Immature natural killer cell (primary cell): ENCODE measurements at regions not wholly inside any gene's neighbourhood (a gene's known extent, or its start where the extent isn't known, plus 50 kb on each side); places are given as distances from the start of the nearest gene placed in this dataset.
A peak's percentile ranks its signal among the peaks of the same experiment; 100 is the strongest.

Experiments
- DNase-seq, 3 donors: peaks; one replicate each; pipeline ENCODE4 v3.0.0; 2022; ENCODE audit warnings: mixed read lengths in 1 of 3
- H3K27ac Mint-ChIP-seq, 6 donors: one replicate each; pipeline ENCODE4 v1.8.0; 2020; ENCODE audit warnings: mixed read lengths in 6 of 6, mild to moderate bottlenecking in 5 of 6, inconsistent platforms in 4 of 6, moderate library complexity in 3 of 6
- H3K27me3 Mint-ChIP-seq, 3 donors: one replicate each; pipeline ENCODE4 v1.8.0; 2020 to 2021; ENCODE audit warnings: low read depth in 3 of 3, mild to moderate bottlenecking in 3 of 3, mixed read lengths in 3 of 3, moderate library complexity in 3 of 3, inconsistent platforms in 1 of 3
- H3K36me3 Mint-ChIP-seq, 3 donors: one replicate each; pipeline ENCODE4 v1.8.0; 2020; ENCODE audit warnings: mixed read lengths in 3 of 3, inconsistent platforms in 2 of 3, mild to moderate bottlenecking in 2 of 3
- H3K4me1 Mint-ChIP-seq, 2 donors: one replicate each; pipeline ENCODE4 v1.8.0; 2020; ENCODE audit warnings: inconsistent platforms in 2 of 2, mild to moderate bottlenecking in 2 of 2, mixed read lengths in 2 of 2, moderate library complexity in 1 of 2
- H3K4me3 Mint-ChIP-seq, 5 donors: one replicate each; pipeline ENCODE4 v1.8.0; 2020; ENCODE audit warnings: mild to moderate bottlenecking in 5 of 5, mixed read lengths in 5 of 5, inconsistent platforms in 3 of 5, moderate library complexity in 3 of 5
- H3K9me3 Mint-ChIP-seq, 6 donors: one replicate each; pipeline ENCODE4 v1.8.0; 2020; ENCODE audit warnings: mild to moderate bottlenecking in 6 of 6, mixed read lengths in 6 of 6, inconsistent platforms in 4 of 6, moderate library complexity in 3 of 6

- no peak for DNase-seq
- Mint-ChIP-seq H3K27me3 (peaks cover 4 to 13% (median 12%) of the 10 kb centered on the region in 3 donors), H3K9me3 (no peaks in the 10 kb centered on the region), H3K36me3 (no peaks in the 10 kb centered on the region), H3K4me3 (peak overlapping the region in 1 of 5 donors; percentile 79), H3K4me1 (peaks cover 2 to 10% of the 10 kb centered on the region in 2 donors), H3K27ac (no peak overlapping the region)
Measured at GRCh38 chr4:140250989-140251552, 97.1 kb upstream of the MAML3 start.

GRCh38 chr4:140249351-140249750 is 95.4 kb upstream of the MAML3 start:
- Mint-ChIP-seq H3K27ac (no peak overlapping the region), H3K27me3 (peaks cover 4 to 12% (median 11%) of the 10 kb centered on the region in 3 donors), H3K9me3 (no peaks in the 10 kb centered on the region), H3K36me3 (no peaks in the 10 kb centered on the region), H3K4me3 (no peak overlapping the region), H3K4me1 (peaks cover 2 to 10% of the 10 kb centered on the region in 2 donors)
- no peak for DNase-seq

- Mint-ChIP-seq H3K9me3 (no peaks in the 10 kb centered on the region), H3K4me3 (no peak overlapping the region), H3K27me3 (peaks cover 4 to 9% (median 8%) of the 10 kb centered on the region in 3 donors), H3K27ac (no peak overlapping the region), H3K4me1 (peaks cover 16 to 23% of the 10 kb centered on the region in 2 donors), H3K36me3 (no peaks in the 10 kb centered on the region)
- DNase-seq = no peak
Measured at GRCh38 chr4:140247237-140247636, 93.3 kb upstream of the MAML3 start.

GRCh38 chr4:140246216-140246615 is 92.2 kb upstream of the MAML3 start:
- H3K4me1 Mint-ChIP-seq = peaks cover 18 to 26% of the 10 kb centered on the region in 2 donors
- no peaks in the 10 kb centered on the region for H3K9me3 Mint-ChIP-seq
- no peaks in the 10 kb centered on the region for H3K36me3 Mint-ChIP-seq
- no peak overlapping the region for H3K27ac Mint-ChIP-seq
- no peak overlapping the region for H3K4me3 Mint-ChIP-seq
- peaks cover under 1 to 5% (median 2%) of the 10 kb centered on the region in 3 donors for H3K27me3 Mint-ChIP-seq
- no peak for DNase-seq

- H3K4me3 Mint-ChIP-seq = no peak overlapping the region
- no peak overlapping the region for H3K27ac Mint-ChIP-seq
Measured at GRCh38 chr4:140244328-140244727, 90.3 kb upstream of the MAML3 start.

GRCh38 chr4:140243278-140243753 is 89.3 kb upstream of the MAML3 start:
- Mint-ChIP-seq H3K4me3 (peak overlapping the region in 4 of 5 donors; percentile 0 to 50 (median 34)), H3K36me3 (no peaks in the 10 kb centered on the region), H3K27me3 (peaks cover 0 to 5% (median 0%) of the 10 kb centered on the region in 3 donors), H3K4me1 (peaks cover 18 to 26% of the 10 kb centered on the region in 2 donors), H3K9me3 (no peaks in the 10 kb centered on the region), H3K27ac (peak overlapping the region; percentile 17 to 62 (median 38))
- peak in 2 of 3 donors; percentile 6 to 13 for DNase-seq

More at GRCh38 chr4:140244328-140244727, 90.3 kb upstream of the MAML3 start:
- no peak for DNase-seq
- Mint-ChIP-seq H3K36me3 (no peaks in the 10 kb centered on the region), H3K27me3 (peaks cover 0 to 3% (median 2%) of the 10 kb centered on the region in 3 donors), H3K9me3 (no peaks in the 10 kb centered on the region), H3K4me1 (peaks cover 18 to 26% of the 10 kb centered on the region in 2 donors)

- Mint-ChIP-seq H3K27ac (peak overlapping the region in 3 of 6 donors; percentile 34 to 42 (median 36)), H3K27me3 (peaks cover 0 to 6% (median 0%) of the 10 kb centered on the region in 3 donors), H3K4me1 (peaks cover 18 to 26% of the 10 kb centered on the region in 2 donors), H3K4me3 (peak overlapping the region; percentile 0 to 50 (median 40)), H3K36me3 (no peaks in the 10 kb centered on the region), H3K9me3 (no peaks in the 10 kb centered on the region)
- DNase-seq = no peak
Measured at GRCh38 chr4:140242357-140243277, 88.6 kb upstream of the MAML3 start.

GRCh38 chr4:140240237-140240636 is 86.3 kb upstream of the MAML3 start:
- Mint-ChIP-seq H3K9me3 (no peaks in the 10 kb centered on the region), H3K36me3 (no peaks in the 10 kb centered on the region)

GRCh38 chr4:140239311-140239710 is 85.3 kb upstream of the MAML3 start:
- Mint-ChIP-seq H3K9me3 (no peaks in the 10 kb centered on the region), H3K27me3 (peaks cover 0 to 6% (median 4%) of the 10 kb centered on the region in 3 donors)

More at GRCh38 chr4:140240237-140240636, 86.3 kb upstream of the MAML3 start:
- DNase-seq = no peak
- Mint-ChIP-seq H3K4me1 (peaks cover 18 to 20% of the 10 kb centered on the region in 2 donors), H3K4me3 (no peak overlapping the region), H3K27ac (no peak overlapping the region), H3K27me3 (peaks cover 0 to 6% (median 4%) of the 10 kb centered on the region in 3 donors)

GRCh38 chr4:140238351-140239056 is 84.5 kb upstream of the MAML3 start:
- H3K4me1 Mint-ChIP-seq = peaks cover 15 to 17% of the 10 kb centered on the region in 2 donors
- no peak for DNase-seq

More at GRCh38 chr4:140239311-140239710, 85.3 kb upstream of the MAML3 start:
- DNase-seq = no peak
- Mint-ChIP-seq H3K27ac (no peak overlapping the region), H3K36me3 (no peaks in the 10 kb centered on the region), H3K4me1 (peaks cover 18 to 20% of the 10 kb centered on the region in 2 donors), H3K4me3 (no peak overlapping the region)

GRCh38 chr4:140237616-140238350 is 83.8 kb upstream of the MAML3 start:
- Mint-ChIP-seq H3K9me3 (no peaks in the 10 kb centered on the region), H3K27ac (no peak overlapping the region), H3K4me3 (no peak overlapping the region), H3K36me3 (no peaks in the 10 kb centered on the region), H3K27me3 (peaks cover 0 to 6% (median 4%) of the 10 kb centered on the region in 3 donors), H3K4me1 (peaks cover 8 to 10% of the 10 kb centered on the region in 2 donors)
- no peak for DNase-seq

More at GRCh38 chr4:140238351-140239056, 84.5 kb upstream of the MAML3 start:
- H3K9me3 Mint-ChIP-seq = no peaks in the 10 kb centered on the region
- peaks cover 0 to 6% (median 4%) of the 10 kb centered on the region in 3 donors for H3K27me3 Mint-ChIP-seq
- H3K4me3 Mint-ChIP-seq = no peak overlapping the region
- H3K27ac Mint-ChIP-seq = no peak overlapping the region
- no peaks in the 10 kb centered on the region for H3K36me3 Mint-ChIP-seq

- Mint-ChIP-seq H3K9me3 (no peaks in the 10 kb centered on the region), H3K4me1 (no peaks in the 10 kb centered on the region), H3K36me3 (no peaks in the 10 kb centered on the region), H3K4me3 (no peak overlapping the region), H3K27me3 (peaks cover 0 to 6% (median 5%) of the 10 kb centered on the region in 3 donors), H3K27ac (no peak overlapping the region)
- no peak for DNase-seq
Measured at GRCh38 chr4:140236654-140237169, 82.7 kb upstream of the MAML3 start.

GRCh38 chr4:140234697-140235060 is 80.7 kb upstream of the MAML3 start:
- no peak overlapping the region for H3K27ac Mint-ChIP-seq
- no peaks in the 10 kb centered on the region for H3K4me1 Mint-ChIP-seq
- no peak for DNase-seq
- H3K27me3 Mint-ChIP-seq = peaks cover 6 to 8% (median 7%) of the 10 kb centered on the region in 3 donors
- H3K36me3 Mint-ChIP-seq = no peaks in the 10 kb centered on the region
- peak overlapping the region in 1 of 5 donors; percentile 24 for H3K4me3 Mint-ChIP-seq
- H3K9me3 Mint-ChIP-seq = peaks cover 0 to 1% (median 0%) of the 10 kb centered on the region in 6 donors
